ENCODE measurements at regions not wholly inside any gene's neighbourhood (a gene's known extent, or its start where the extent isn't known, plus 50 kb on each side); places are given as distances from the start of the nearest gene placed in this dataset.

GRCh38 chr5:82985763-82986162 is 91.4 kb downstream of the TMEM167A start:
- POLR2A ChIA-PET: no interaction called here
- no TSS peak for BruUV-seq (replicated peaks)
- ATAC-seq: no peak
- in situ Hi-C loops (cut with HindIII; ENCODE audit: low pct_unique_long_range_greater_than_20kb, low sequenced_read_pairs): no loop called here
- Histone ChIP-seq H3K4me3 (ENCODE audit: low read depth in 2 of 2, low read length in 2 of 2) (no peak overlapping the region), H3K4me1 (ENCODE audit: control insufficient read depth, insufficient read depth, low read length) (no peaks in the 10 kb centered on the region), H3K27ac (ENCODE audit: low read length) (no peak overlapping the region), H3K36me3 (ENCODE audit: control insufficient read depth, insufficient read depth, low read length) (no peaks in the 10 kb centered on the region), H3K9me3 (ENCODE audit: control insufficient read depth, insufficient read depth, low read depth, low read length) (no peaks in the 10 kb centered on the region), H3K27me3 (ENCODE audit: control insufficient read depth, insufficient read depth, low read length) (no peaks in the 10 kb centered on the region)
- CTCF ChIA-PET: no interaction called here
- intact Hi-C loops (cut with micrococcal nuclease; ENCODE audit: unreplicated experiment): no loop called here
- no peak for DNase-seq (ENCODE audit: low read depth, low spot score)
- TF ChIP-seq REST (IDR thresholded peaks at IDR 0.05; ENCODE audit: insufficient read depth in 1 of 2, low read depth in 2 of 2, low read length in 1 of 2) (no peak), CTCF (IDR thresholded peaks at IDR 0.05) (no peak), TCF7L2 (IDR thresholded peaks at IDR 0.05; ENCODE audit: low read depth, low read length) (no peak), SIN3A (IDR thresholded peaks at IDR 0.05; ENCODE audit: borderline replicate concordance, insufficient read depth, low read depth, low read length) (no peak), POLR2AphosphoS5 (IDR thresholded peaks at IDR 0.05; ENCODE audit: low read depth, low read length) (no peak)

GRCh38 chr5:82984786-82985735 is 92.1 kb downstream of the TMEM167A start:
- POLR2A ChIA-PET: no interaction called here
- in situ Hi-C loops (cut with HindIII; ENCODE audit: low pct_unique_long_range_greater_than_20kb, low sequenced_read_pairs) (no loop called here), intact Hi-C loops (cut with micrococcal nuclease; ENCODE audit: unreplicated experiment) (no loop called here)
- CTCF ChIA-PET: no interaction called here
- Histone ChIP-seq H3K27ac (ENCODE audit: low read length) (no peak overlapping the region), H3K4me3 (ENCODE audit: low read depth in 2 of 2, low read length in 2 of 2) (no peak overlapping the region), H3K4me1 (ENCODE audit: control insufficient read depth, insufficient read depth, low read length) (no peaks in the 10 kb centered on the region), H3K36me3 (ENCODE audit: control insufficient read depth, insufficient read depth, low read length) (no peaks in the 10 kb centered on the region), H3K9me3 (ENCODE audit: control insufficient read depth, insufficient read depth, low read depth, low read length) (no peaks in the 10 kb centered on the region), H3K27me3 (ENCODE audit: control insufficient read depth, insufficient read depth, low read length) (no peaks in the 10 kb centered on the region)
- BruUV-seq (replicated peaks): no TSS peak
- TF ChIP-seq REST (IDR thresholded peaks at IDR 0.05; ENCODE audit: insufficient read depth in 1 of 2, low read depth in 2 of 2, low read length in 1 of 2) (no peak), TCF7L2 (IDR thresholded peaks at IDR 0.05; ENCODE audit: low read depth, low read length) (no peak), SIN3A (IDR thresholded peaks at IDR 0.05; ENCODE audit: borderline replicate concordance, insufficient read depth, low read depth, low read length) (no peak), CTCF (IDR thresholded peaks at IDR 0.05) (no peak), POLR2AphosphoS5 (IDR thresholded peaks at IDR 0.05; ENCODE audit: low read depth, low read length) (no peak)
- no peak for ATAC-seq
- DNase-seq (ENCODE audit: low read depth, low spot score): no peak
